GM23248 (cell line): ENCODE measurements at regions not wholly inside any gene's neighbourhood (a gene's known extent, or its start where the extent isn't known, plus 50 kb on each side); places are given as distances from the start of the nearest gene placed in this dataset.

ENCODE experiments used
- EZH2 ChIP-seq: fragments of 200-600 bp; sonication (generic); IDR thresholded peaks from 2 replicates; pipeline ENCODE4 v1.6.1; 2018; ENCODE audit warnings: antibody characterized with exemption, mild to moderate bottlenecking; ENCODE audit not compliant: insufficient read depth, poor library complexity, severe bottlenecking
- EZH2phosphoT487 ChIP-seq: fragments of 200-600 bp; sonication (generic); IDR thresholded peaks from 2 replicates; pipeline ENCODE4 v1.6.1; 2018; ENCODE audit warnings: antibody characterized with exemption, moderate library complexity, mild to moderate bottlenecking, low read depth; ENCODE audit not compliant: insufficient read depth

GRCh38 chr12:59036973-59037762 lies 116.9 kb upstream of the LRIG3 start:
- TF ChIP-seq EZH2 (no peak), EZH2phosphoT487 (no peak)
